IMR-90 (cell line): ENCODE measurements at regions not wholly inside any gene's neighbourhood (a gene's known extent, or its start where the extent isn't known, plus 50 kb on each side); places are given as distances from the start of the nearest gene placed in this dataset.

Experiments
- MAFK ChIP-seq: IDR thresholded peaks from 2 replicates; pipeline ENCODE4 v1.6.1; 2012; ENCODE audit warnings: low read depth, low read length, improper control_type of control experiment
- POLR2A ChIP-seq: IDR thresholded peaks from 2 replicates; pipeline ENCODE4 v1.6.1; 2012; ENCODE audit warnings: mild to moderate bottlenecking, low read depth, low read length
- RAD21 ChIP-seq: IDR thresholded peaks from 2 replicates; pipeline ENCODE4 v1.6.1; 2012; ENCODE audit warnings: low read length, improper control_type of control experiment
- TF ChIP-seq, protein P1 (sequence below): conservative IDR thresholded peaks from 2 replicates; pipeline ENCODE4 v1.5.1; 2012; ENCODE audit warnings: mild to moderate bottlenecking, low read depth, low read length, improper control_type of control experiment
- TF ChIP-seq, protein P2 (sequence below): fragments of 150-350 bp; IDR thresholded peaks from 2 replicates; pipeline ENCODE4 v1.6.1; 2017; ENCODE audit warnings: mild to moderate bottlenecking, antibody characterized with exemption, low read length, low read depth

DNA sequence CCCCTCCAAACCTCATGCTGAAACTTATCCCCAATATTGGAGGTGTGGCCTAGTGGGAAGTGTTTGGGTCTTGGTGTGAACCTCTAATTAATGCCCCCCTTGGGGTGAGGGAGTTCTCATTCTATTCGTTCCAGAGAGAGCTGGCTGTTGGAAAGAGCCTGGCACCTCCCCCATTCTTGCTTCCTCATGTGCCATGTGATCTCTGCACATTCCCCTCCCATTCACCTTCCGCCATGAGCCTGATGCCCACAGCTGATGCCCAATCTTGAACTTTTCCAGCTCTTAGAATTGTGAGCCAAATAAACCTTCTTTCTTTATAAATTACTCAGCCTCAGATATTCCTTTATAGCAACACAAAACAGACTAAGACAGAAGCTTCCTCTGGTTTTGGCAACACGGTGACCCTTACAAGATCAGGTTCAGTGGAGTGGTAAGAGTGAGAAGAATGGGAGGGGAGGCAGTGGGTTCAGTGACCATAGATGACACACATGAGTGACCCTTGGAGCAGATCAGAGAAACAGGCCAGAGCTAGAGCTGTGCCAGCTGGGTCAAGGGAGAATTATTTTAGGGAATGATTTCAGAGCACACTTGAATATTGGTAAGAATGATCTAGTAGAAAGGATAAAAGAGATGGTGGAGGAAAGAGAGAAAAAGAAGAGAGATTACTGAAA is 176.4 kb downstream of the LY86 start:
- TF ChIP-seq MAFK (no peak), RAD21 (no peak), POLR2A (no peak)
- TF ChIP-seq, protein P1, sequence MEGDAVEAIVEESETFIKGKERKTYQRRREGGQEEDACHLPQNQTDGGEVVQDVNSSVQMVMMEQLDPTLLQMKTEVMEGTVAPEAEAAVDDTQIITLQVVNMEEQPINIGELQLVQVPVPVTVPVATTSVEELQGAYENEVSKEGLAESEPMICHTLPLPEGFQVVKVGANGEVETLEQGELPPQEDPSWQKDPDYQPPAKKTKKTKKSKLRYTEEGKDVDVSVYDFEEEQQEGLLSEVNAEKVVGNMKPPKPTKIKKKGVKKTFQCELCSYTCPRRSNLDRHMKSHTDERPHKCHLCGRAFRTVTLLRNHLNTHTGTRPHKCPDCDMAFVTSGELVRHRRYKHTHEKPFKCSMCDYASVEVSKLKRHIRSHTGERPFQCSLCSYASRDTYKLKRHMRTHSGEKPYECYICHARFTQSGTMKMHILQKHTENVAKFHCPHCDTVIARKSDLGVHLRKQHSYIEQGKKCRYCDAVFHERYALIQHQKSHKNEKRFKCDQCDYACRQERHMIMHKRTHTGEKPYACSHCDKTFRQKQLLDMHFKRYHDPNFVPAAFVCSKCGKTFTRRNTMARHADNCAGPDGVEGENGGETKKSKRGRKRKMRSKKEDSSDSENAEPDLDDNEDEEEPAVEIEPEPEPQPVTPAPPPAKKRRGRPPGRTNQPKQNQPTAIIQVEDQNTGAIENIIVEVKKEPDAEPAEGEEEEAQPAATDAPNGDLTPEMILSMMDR: no peak
- TF ChIP-seq, protein P2, sequence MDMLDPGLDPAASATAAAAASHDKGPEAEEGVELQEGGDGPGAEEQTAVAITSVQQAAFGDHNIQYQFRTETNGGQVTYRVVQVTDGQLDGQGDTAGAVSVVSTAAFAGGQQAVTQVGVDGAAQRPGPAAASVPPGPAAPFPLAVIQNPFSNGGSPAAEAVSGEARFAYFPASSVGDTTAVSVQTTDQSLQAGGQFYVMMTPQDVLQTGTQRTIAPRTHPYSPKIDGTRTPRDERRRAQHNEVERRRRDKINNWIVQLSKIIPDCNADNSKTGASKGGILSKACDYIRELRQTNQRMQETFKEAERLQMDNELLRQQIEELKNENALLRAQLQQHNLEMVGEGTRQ: no peak
